B cell (primary cell): ENCODE measurements at regions not wholly inside any gene's neighbourhood (a gene's known extent, or its start where the extent isn't known, plus 50 kb on each side); places are given as distances from the start of the nearest gene placed in this dataset.

Experiments
- ATAC-seq: fragments of 200-7000 bp; cut with Tn5 transposase; one replicate; pipeline ENCODE4 v1.10.0; 2021; ENCODE audit warnings: low read depth, mild to moderate bottlenecking, moderate number of reproducible peaks, moderate library complexity
- CTCF ChIA-PET: fragments of 350-600 bp; sonication (Branson Sonifier 250); formaldehyde crosslinking; loops from one replicate; lab custom pipeline; 2021; ENCODE audit warnings: antibody characterized with exemption, inconsistent platforms; lab: Charles Lee
- POLR2A ChIA-PET: fragments of 350-600 bp; sonication (Branson Sonifier 250); formaldehyde crosslinking; loops from one replicate; lab custom pipeline; 2021; ENCODE audit warnings: antibody characterized with exemption; lab: Charles Lee
- DNase-seq: peaks from one replicate; pipeline ENCODE4 v3.0.0; 2013
- H2AFZ ChIP-seq: 2 replicates; pipeline ENCODE4 v1.6.1; 2012; ENCODE audit warnings: mild to moderate bottlenecking, low read depth, low read length; ENCODE audit not compliant: insufficient read depth, poor library complexity, severe bottlenecking
- H3K27ac ChIP-seq, 2 donors: 1 replicate in 1 of 2; 2 replicates in 1 of 2; pipeline ENCODE4 v1.5.1; 2012 to 2013; ENCODE audit warnings: low read length in 2 of 2, mild to moderate bottlenecking in 2 of 2, moderate library complexity in 1 of 2
- H3K27me3 ChIP-seq, 4 experiments: fragments of 200-600 bp in 1 of 4; sonication (generic) in 1 of 4; replicated peaks in 1 of 4; 1 replicate in 2 of 4; 2 replicates in 2 of 4; pipeline versions ENCODE4 v1.6.1 to v1.7.0; 2013 to 2016; ENCODE audit warnings: low read length in 3 of 4, mild to moderate bottlenecking in 2 of 4, mixed read lengths in 1 of 4, moderate library complexity in 1 of 4; ENCODE audit not compliant: insufficient read depth in 4 of 4, control insufficient read depth in 3 of 4; ENCODE audit errors: control extremely low read depth in 1 of 4
- H3K36me3 ChIP-seq, 2 experiments: replicated peaks in 1 of 2; 1 replicate in 1 of 2; 2 replicates in 1 of 2; pipeline versions ENCODE4 v1.6.1 to v1.7.1; 2013; ENCODE audit warnings: low read length in 1 of 2; ENCODE audit not compliant: insufficient read depth in 2 of 2, control insufficient read depth in 1 of 2; ENCODE audit errors: control extremely low read depth in 1 of 2, extremely low read depth in 1 of 2
- H3K4me1 ChIP-seq, 2 donors: fragments of 200-600 bp in 1 of 2; sonication (generic) in 1 of 2; 1 replicate in 1 of 2; 2 replicates in 1 of 2; pipeline versions ENCODE4 v1.5.1 to v1.6.1; 2013 to 2017; ENCODE audit warnings: low read length in 2 of 2; ENCODE audit not compliant: control insufficient read depth in 2 of 2, insufficient read depth in 2 of 2
- H3K4me2 ChIP-seq: replicated peaks from 2 replicates; pipeline ENCODE3; 2012; ENCODE audit warnings: mild to moderate bottlenecking, low read depth, low read length; ENCODE audit not compliant: poor library complexity, severe bottlenecking
- H3K4me3 ChIP-seq, 5 experiments: fragments of 200-600 bp in 1 of 5; sonication (generic) in 1 of 5; 1 replicate in 3 of 5; 2 replicates in 2 of 5; pipeline versions ENCODE4 v1.5.1 to v1.7.0; 2011 to 2016; ENCODE audit warnings: low read length in 4 of 5, mild to moderate bottlenecking in 4 of 5, low read depth in 2 of 5, control low read depth in 1 of 5, moderate library complexity in 1 of 5; ENCODE audit not compliant: insufficient read depth in 1 of 5; ENCODE audit errors: control extremely low read depth in 1 of 5, extremely low read depth in 1 of 5
- H3K79me2 ChIP-seq: fragments of 200-600 bp; sonication (generic); one replicate; pipeline ENCODE4 v1.6.0; 2016; ENCODE audit warnings: low read length; ENCODE audit not compliant: control insufficient read depth, insufficient read depth
- H3K9ac ChIP-seq: fragments of 200-600 bp; sonication (generic); 2 replicates; pipeline ENCODE4 v1.6.1; 2017; ENCODE audit warnings: mild to moderate bottlenecking, low read length, moderate library complexity
- H3K9me3 ChIP-seq, 3 donors: one replicate each; pipeline versions ENCODE4 v1.6.1 to v1.7.1; 2013; ENCODE audit warnings: low read length in 2 of 3; ENCODE audit not compliant: control insufficient read depth in 2 of 3, insufficient read depth in 1 of 3; ENCODE audit errors: control extremely low read depth in 1 of 3
- H4K20me1 ChIP-seq: 2 replicates; pipeline ENCODE4 v1.6.0; 2012; ENCODE audit warnings: mild to moderate bottlenecking, low read length; ENCODE audit not compliant: insufficient read depth, control insufficient read depth, poor library complexity, severe bottlenecking
- H3K27ac Mint-ChIP-seq: one replicate; pipeline ENCODE4 v1.8.0; 2021; ENCODE audit warnings: mixed read lengths
- H3K27me3 Mint-ChIP-seq: one replicate; pipeline ENCODE4 v1.8.0; 2021; ENCODE audit warnings: mixed read lengths
- H3K4me1 Mint-ChIP-seq: one replicate; pipeline ENCODE4 v1.8.0; 2021; ENCODE audit warnings: mixed read lengths
- H3K4me3 Mint-ChIP-seq: one replicate; pipeline ENCODE4 v1.8.0; 2021; ENCODE audit warnings: mixed read lengths
- H3K9me3 Mint-ChIP-seq: one replicate; pipeline ENCODE4 v1.8.0; 2022; ENCODE audit warnings: mixed read lengths; ENCODE audit not compliant: insufficient read depth
- CTCF ChIP-seq: fragments of 200-600 bp; IDR thresholded peaks from one replicate; pipeline ENCODE4 v1.8.0; 2022; ENCODE audit warnings: antibody characterized with exemption, mild to moderate bottlenecking
- EZH2 ChIP-seq: IDR thresholded peaks from 2 replicates; pipeline ENCODE4 v1.6.1; 2012; ENCODE audit warnings: borderline replicate concordance, low read depth, mild to moderate bottlenecking, moderate library complexity, low read length; ENCODE audit not compliant: insufficient read depth, poor library complexity, severe bottlenecking
- WGBS: methylation state at CpG from one replicate; pipeline ENCODE4 v1.1.5; 2013; ENCODE audit warnings: missing lambda C conversion rate; ENCODE audit not compliant: insufficient coverage; 5-methylcytosine and 5-hydroxymethylcytosine counted together
- intact Hi-C: fragments of 100-400 bp; cut with micrococcal nuclease; formaldehyde crosslinking; loops from one replicate; pipeline ENCODE4 v1.10.0; 2022

DNA sequence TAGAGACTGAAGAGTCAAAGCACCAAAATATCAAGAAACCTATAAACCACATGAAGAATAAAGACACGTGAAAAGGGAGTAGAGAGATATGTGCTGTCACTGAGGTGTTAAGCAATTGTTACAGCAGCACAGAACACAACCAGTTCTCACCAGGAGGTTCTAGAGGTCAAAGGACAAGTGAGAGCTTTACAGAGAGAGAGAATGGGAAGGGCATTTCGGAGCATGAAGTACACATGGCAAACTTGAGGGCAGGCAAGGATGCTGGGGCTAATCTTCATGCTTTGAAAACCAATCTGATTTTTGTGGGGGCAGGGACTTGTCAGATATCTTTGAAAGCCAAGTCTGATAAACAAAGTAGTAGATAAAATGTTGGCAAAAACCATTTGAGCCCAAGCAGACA lies 142.3 kb upstream of the NRSN1 start:
- intact Hi-C loops, result no loop called here
- Histone ChIP-seq H3K27me3 (no peaks in the 10 kb centered on the region), H3K9me3 (peaks cover 0 to 6% (median 0%) of the 10 kb centered on the region in 3 donors), H2AFZ (no peak overlapping the region), H3K9ac (no peak overlapping the region), H3K4me1 (no peaks in the 10 kb centered on the region), H3K4me2 (no peak overlapping the region), H3K27ac (no peak overlapping the region), H3K4me3 (no peak overlapping the region), H4K20me1 (no peaks in the 10 kb centered on the region), H3K79me2 (no peaks in the 10 kb centered on the region), H3K36me3 (no peaks in the 10 kb centered on the region)
- ChIA-PET CTCF (no interaction called here), POLR2A (no interaction called here)
- DNase-seq (no peak), ATAC-seq (no peak)
- no peaks in the 10 kb centered on the region for H3K4me1 Mint-ChIP-seq
- TF ChIP-seq CTCF (no peak), EZH2 (no peak)
- 69% methylated on average over 1 of the region's 2 CpGs for WGBS
- H3K9me3 Mint-ChIP-seq, result no peaks in the 10 kb centered on the region
- no peak overlapping the region for H3K4me3 Mint-ChIP-seq
- no peak overlapping the region for H3K27ac Mint-ChIP-seq
- no peaks in the 10 kb centered on the region for H3K27me3 Mint-ChIP-seq

DNA sequence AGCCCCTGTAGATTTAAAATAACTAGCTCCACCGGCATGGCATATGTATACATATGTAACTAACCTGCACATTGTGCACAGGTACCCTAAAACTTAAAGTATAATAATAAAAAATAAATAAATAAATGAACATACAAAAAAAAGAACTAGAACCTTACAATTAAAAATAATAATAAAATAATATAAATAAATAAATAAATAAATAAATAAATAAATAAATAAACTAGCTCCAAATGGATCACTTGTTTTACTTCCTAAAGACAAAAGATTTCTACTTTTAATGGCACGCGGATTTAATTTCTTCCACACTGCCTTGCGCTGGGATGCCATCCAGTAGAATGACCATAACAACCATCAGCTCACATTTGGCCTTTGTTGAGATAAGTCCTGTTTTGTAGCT lies 141.0 kb upstream of the NRSN1 start:
- H3K27ac ChIP-seq, result no peak overlapping the region
- no peak overlapping the region for H3K4me2 ChIP-seq
- no peaks in the 10 kb centered on the region for H3K4me1 ChIP-seq
- no CpG with 5 or more reads among the region's 4 CpGs for WGBS
- H3K9me3 Mint-ChIP-seq, result no peaks in the 10 kb centered on the region
- ATAC-seq (no peak), DNase-seq (no peak)
- no peak overlapping the region for H3K27ac Mint-ChIP-seq
- H3K9ac ChIP-seq, result no peak overlapping the region
- TF ChIP-seq EZH2, result no peak
- TF ChIP-seq CTCF, result no peak
- no peaks in the 10 kb centered on the region for H3K27me3 Mint-ChIP-seq
- H3K36me3 ChIP-seq, result no peaks in the 10 kb centered on the region
- H3K9me3 ChIP-seq, result peaks cover 0 to 6% (median 0%) of the 10 kb centered on the region in 3 donors
- intact Hi-C loops, result no loop called here
- no peaks in the 10 kb centered on the region for H4K20me1 ChIP-seq
- H3K4me3 Mint-ChIP-seq, result no peak overlapping the region
- H3K4me3 ChIP-seq, result no peak overlapping the region
- H3K4me1 Mint-ChIP-seq, result no peaks in the 10 kb centered on the region
- ChIA-PET POLR2A (no interaction called here), CTCF (no interaction called here)
- no peaks in the 10 kb centered on the region for H3K27me3 ChIP-seq
- no peaks in the 10 kb centered on the region for H3K79me2 ChIP-seq
- no peak overlapping the region for H2AFZ ChIP-seq
